GM10248 (cell line): ENCODE measurements at regions not wholly inside any gene's neighbourhood (a gene's known extent, or its start where the extent isn't known, plus 50 kb on each side); places are given as distances from the start of the nearest gene placed in this dataset.

ENCODE experiments used
- CTCF ChIA-PET: fragments of 300-600 bp; sonication (Branson Sonifier 250); formaldehyde crosslinking; extraction: SDS; loops from one replicate; lab custom pipeline; 2021; ENCODE audit warnings: antibody characterized with exemption; lab: Yijun Ruan, JAX
- POLR2A ChIA-PET: fragments of 350-650 bp; sonication (Branson Sonifier 250); formaldehyde crosslinking; extraction: SDS; loops from one replicate; lab custom pipeline; 2020; ENCODE audit warnings: antibody characterized with exemption; lab: Yijun Ruan, JAX
- DNase-seq: peaks from one replicate; pipeline ENCODE4 v3.0.0; 2012; ENCODE audit errors: extremely low spot score
- TF ChIP-seq, protein P1 (sequence below): IDR thresholded peaks from 2 replicates; pipeline ENCODE4 v1.5.1; 2012; ENCODE audit warnings: mild to moderate bottlenecking, low read depth; ENCODE audit errors: extremely low read depth, missing control alignments, control extremely low read depth

DNA sequence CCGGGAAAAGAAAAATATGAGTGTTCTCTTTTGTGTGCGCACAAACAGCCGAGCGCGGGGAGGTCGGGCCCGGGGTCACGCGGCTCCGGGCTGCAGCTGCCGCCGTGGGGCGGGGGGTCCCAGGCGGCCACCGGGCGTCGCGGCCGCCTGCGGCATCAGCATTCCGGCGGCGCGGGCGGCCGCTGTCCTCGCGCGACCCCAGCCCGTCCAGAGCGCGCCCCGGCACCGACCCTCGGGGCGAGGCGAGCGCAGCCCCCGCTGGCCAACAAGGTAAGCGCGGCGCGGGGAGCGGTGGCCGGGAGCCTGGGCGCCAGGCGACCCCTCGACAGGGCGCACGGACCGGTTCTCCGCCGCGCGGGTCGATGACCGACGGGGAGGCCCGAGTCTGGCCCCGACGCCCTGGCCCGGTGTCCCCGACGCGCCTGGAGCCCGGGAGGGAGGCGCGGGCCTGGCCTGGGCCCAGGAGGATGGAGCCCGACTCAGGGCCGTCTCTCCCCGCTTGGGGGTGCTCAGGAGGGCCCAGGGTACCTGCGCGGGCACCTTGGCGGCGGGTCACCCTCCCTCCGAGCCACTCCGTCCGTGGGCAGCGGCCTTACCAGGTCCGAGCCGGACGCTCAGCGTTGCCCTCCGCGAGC, 103.9 kb upstream of the DIO3 start:
- DNase-seq: no peak
- TF ChIP-seq, protein P1, sequence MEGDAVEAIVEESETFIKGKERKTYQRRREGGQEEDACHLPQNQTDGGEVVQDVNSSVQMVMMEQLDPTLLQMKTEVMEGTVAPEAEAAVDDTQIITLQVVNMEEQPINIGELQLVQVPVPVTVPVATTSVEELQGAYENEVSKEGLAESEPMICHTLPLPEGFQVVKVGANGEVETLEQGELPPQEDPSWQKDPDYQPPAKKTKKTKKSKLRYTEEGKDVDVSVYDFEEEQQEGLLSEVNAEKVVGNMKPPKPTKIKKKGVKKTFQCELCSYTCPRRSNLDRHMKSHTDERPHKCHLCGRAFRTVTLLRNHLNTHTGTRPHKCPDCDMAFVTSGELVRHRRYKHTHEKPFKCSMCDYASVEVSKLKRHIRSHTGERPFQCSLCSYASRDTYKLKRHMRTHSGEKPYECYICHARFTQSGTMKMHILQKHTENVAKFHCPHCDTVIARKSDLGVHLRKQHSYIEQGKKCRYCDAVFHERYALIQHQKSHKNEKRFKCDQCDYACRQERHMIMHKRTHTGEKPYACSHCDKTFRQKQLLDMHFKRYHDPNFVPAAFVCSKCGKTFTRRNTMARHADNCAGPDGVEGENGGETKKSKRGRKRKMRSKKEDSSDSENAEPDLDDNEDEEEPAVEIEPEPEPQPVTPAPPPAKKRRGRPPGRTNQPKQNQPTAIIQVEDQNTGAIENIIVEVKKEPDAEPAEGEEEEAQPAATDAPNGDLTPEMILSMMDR: no peak
- ChIA-PET CTCF (interaction anchor here (1.1 kb wide), 1 partner anchor 19 kb away, joined by 3 read pairs; no protein-coding TSS in a partner anchor), POLR2A (no interaction called here)

DNA sequence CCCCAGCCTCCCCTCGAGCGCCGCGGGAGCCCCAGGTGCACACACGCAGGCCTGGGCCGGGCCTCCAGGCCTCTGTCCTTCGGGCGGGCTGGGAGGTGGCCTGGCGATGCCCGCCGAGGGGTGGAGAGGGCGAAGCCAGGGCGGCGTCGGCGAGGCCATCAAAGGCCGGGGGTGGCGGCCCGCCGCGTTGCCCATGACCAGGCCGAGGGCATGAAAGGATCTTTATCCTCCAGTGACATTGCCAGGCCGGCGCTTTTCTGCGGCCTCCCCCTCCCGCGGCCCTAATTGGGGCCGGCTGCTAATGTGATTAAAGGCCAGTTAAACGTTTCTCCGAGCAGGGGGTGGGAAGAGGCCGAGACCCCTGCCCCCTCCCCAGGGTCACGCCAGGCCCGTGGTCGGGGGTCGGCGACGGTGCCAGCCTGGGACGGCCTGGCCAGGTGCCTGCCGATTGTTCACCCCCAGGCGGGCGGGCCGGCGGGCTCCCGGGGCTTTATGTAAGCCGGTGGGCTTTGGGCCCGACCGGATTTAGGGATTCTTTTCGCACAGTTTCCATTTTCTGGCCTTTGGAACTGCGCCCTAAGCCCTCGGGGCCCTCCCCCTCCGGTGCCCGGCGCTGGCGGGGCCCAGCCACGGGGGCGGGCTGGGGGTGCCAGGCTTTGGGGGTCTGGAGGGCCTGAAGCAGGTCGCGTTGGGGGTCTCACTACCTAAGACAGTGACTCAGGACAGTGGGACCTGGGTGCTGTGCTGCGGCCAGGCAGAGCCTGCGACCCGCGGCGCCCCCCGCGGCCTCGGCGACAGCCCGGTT, 103.2 kb upstream of the DIO3 start:
- TF ChIP-seq, protein P1: no peak

DNA sequence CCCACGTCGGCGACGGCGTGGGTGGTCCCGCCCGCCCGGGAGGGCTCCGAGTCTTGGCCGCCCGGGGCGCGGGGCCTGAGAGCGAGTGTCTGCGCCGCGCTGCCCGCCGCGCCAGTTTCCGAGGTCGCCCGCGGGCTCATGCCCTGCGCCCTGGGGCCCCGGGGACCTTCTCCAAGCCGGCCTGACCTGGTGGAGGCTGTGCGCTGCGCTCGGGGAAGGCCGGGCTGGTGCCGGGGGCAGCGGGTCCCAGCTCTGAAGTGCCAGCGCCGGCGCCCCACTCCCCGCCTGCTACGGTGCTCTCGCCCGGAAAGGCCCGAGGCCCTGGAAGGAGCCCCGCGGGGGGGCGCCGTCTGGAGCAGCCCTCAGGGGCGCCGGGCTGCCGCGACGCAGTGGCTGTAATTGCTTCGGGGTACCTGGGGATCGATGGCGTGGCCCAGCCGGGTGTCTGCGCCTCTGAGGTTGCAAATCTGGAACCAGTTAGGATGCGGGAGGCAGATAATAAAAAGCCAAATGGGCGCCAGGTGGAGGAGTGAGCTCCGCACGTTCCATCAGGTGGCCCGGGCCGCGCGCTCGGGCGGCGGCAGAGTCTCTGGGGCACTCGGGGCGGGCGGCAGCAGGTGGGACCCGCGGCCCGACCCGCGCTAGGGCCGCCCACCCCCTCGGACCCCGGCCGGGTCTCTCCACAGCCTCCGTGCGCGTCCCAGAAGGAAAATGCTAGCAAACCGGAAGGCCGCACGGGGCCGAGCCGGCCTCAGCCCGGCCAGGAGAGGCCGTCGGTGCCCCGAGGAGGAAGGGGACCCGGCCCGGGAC, 102.3 kb upstream of the DIO3 start:
- DNase-seq: no peak
- ChIA-PET CTCF (no interaction called here), POLR2A (no interaction called here)
- TF ChIP-seq, protein P1: no peak

More for the DNA sequence above, 103.2 kb upstream of the DIO3 start:
- ChIA-PET POLR2A (no interaction called here), CTCF (no interaction called here)
- no peak for DNase-seq

GRCh38 chr14:101459551-101459900, 101.8 kb upstream of the DIO3 start:
- TF ChIP-seq, protein P1: no peak
- DNase-seq: no peak
- ChIA-PET POLR2A (no interaction called here), CTCF (no interaction called here)

DNA sequence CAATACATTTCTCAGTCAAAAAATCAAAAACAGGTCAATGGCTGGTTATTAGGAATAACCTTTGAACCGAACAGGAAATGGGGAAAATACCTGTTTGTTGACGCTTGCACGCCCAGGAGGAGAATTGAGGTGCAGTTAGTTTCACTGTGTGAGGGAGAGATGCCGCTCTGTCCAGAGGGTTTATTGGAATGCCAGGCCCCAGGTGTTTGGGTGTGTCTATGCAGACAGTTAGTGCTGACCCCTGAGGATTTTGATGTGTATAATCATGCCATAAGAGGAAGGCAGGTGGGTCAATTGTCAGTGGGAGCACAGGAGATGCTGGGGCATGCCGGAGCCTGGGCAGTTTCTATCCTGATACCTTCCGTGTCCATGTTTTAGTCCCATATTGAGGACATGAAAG, 100.8 kb upstream of the DIO3 start:
- CTCF ChIA-PET: no interaction called here
- DNase-seq: no peak
- POLR2A ChIA-PET: no interaction called here
- TF ChIP-seq, protein P1: no peak

- ChIA-PET POLR2A (no interaction called here), CTCF (no interaction called here)
- TF ChIP-seq, protein P1: no peak
- no peak for DNase-seq
These were observed 100.1 kb upstream of the DIO3 start for GRCh38 chr14:101460986-101461750.
